ENCODE measurements at regions not wholly inside any gene's neighbourhood (a gene's known extent, or its start where the extent isn't known, plus 50 kb on each side); places are given as distances from the start of the nearest gene placed in this dataset.
A peak's percentile ranks its signal among the peaks of the same experiment; 100 is the strongest.
"Not testable (repeated sequence)": the region's sequence is repeated elsewhere in the genome, so short reads cannot be mapped to it uniquely, and the experiment has no call there.

- 1% methylated on average over 4 of the region's 4 CpGs for WGBS (ENCODE audit: missing lambda C conversion rate)
- Histone ChIP-seq H3K4me1 (no peaks in the 10 kb centered on the region), H3K4me2 (no peak overlapping the region), H3K9me3 (no peaks in the 10 kb centered on the region), H3K27ac (no peak overlapping the region), H3K4me3 (no peak overlapping the region)
- peak; percentile 13 to 49 for DNase-seq (ENCODE audit: low read depth in 1 of 2, low spot score in 1 of 2)
- no peak for FAIRE-seq
- TF ChIP-seq HMGXB4 (CRISPR knock-in tag; IDR thresholded peaks at IDR 0.05; ENCODE audit: borderline replicate concordance) (no peak), BHLHE40 (IDR thresholded peaks at IDR 0.05; ENCODE audit: low read depth, low read length) (peak; percentile 53; the same call in 1 of the 2 replicates), FOSL2 (IDR thresholded peaks at IDR 0.05) (no peak), FOSL2 (CRISPR knock-in tag; IDR thresholded peaks at IDR 0.05) (peak; percentile 74)
- 0 out of 6 replicates have a peak, but pooled peaks of 1 of the 2 experiments have one; percentile 59 for ATAC-seq
- ChIA-PET POLR2A (no interaction called here), CTCF (no interaction called here)
Measured at GRCh38 chr12:83573671-83574070, 887.0 kb downstream of the TMTC2 start.

- ChIA-PET POLR2A (no interaction called here), CTCF (no interaction called here)
- TF ChIP-seq NPAS2 (CRISPR knock-in tag; IDR thresholded peaks at IDR 0.05; ENCODE audit: borderline replicate concordance) (no peak), FOSL2 (IDR thresholded peaks at IDR 0.05) (no peak), FOSL2 (CRISPR knock-in tag; IDR thresholded peaks at IDR 0.05) (no peak), JUN (IDR thresholded peaks at IDR 0.05) (no peak), ZFP36 (IDR thresholded peaks at IDR 0.05; ENCODE audit: borderline replicate concordance, partially characterized antibody) (no peak), CHD4 (IDR thresholded peaks at IDR 0.05; ENCODE audit: borderline replicate concordance) (no peak), MAZ (IDR thresholded peaks at IDR 0.05; ENCODE audit: borderline replicate concordance, low read depth, low read length) (no peak), TFCP2L1 (CRISPR knock-in tag; IDR thresholded peaks at IDR 0.05) (no peak), POLR2AphosphoS2 (conservative IDR thresholded peaks at IDR 0.05; ENCODE audit: low read length) (no peak), HOXB5 (CRISPR knock-in tag; IDR thresholded peaks at IDR 0.05) (no peak), MYC (IDR thresholded peaks at IDR 0.05; ENCODE audit: borderline replicate concordance, low read length) (no peak), HOXA7 (CRISPR knock-in tag; IDR thresholded peaks at IDR 0.05) (no peak), BCL3 (IDR thresholded peaks at IDR 0.05) (no peak), HMGXB4 (CRISPR knock-in tag; IDR thresholded peaks at IDR 0.05; ENCODE audit: borderline replicate concordance) (no peak), RFX5 (IDR thresholded peaks at IDR 0.05) (no peak), HDAC2 (IDR thresholded peaks at IDR 0.05) (no peak)
- TF ChIP-seq, protein P1, sequence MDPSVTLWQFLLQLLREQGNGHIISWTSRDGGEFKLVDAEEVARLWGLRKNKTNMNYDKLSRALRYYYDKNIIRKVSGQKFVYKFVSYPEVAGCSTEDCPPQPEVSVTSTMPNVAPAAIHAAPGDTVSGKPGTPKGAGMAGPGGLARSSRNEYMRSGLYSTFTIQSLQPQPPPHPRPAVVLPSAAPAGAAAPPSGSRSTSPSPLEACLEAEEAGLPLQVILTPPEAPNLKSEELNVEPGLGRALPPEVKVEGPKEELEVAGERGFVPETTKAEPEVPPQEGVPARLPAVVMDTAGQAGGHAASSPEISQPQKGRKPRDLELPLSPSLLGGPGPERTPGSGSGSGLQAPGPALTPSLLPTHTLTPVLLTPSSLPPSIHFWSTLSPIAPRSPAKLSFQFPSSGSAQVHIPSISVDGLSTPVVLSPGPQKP (IDR thresholded peaks at IDR 0.05; ENCODE audit: low read depth, low read length) = no peak
- DNase-seq (ENCODE audit: low read depth in 1 of 2, low spot score in 1 of 2) = no peak
- Histone ChIP-seq H3K9me3 (no peaks in the 10 kb centered on the region), H3K4me2 (no peak overlapping the region), H3K4me3 (no peak overlapping the region), H3K27ac (no peak overlapping the region), H3K4me1 (no peaks in the 10 kb centered on the region)
- 74% methylated on average over 1 of the region's 1 CpG for WGBS (ENCODE audit: missing lambda C conversion rate)
- FAIRE-seq = no peak
- ATAC-seq = no peak
Measured at GRCh38 chr12:83559650-83560049, 872.9 kb downstream of the TMTC2 start.

- H3K4me1 ChIP-seq; ATAC-seq; CTCF ChIA-PET; POLR2A ChIA-PET; H3K9me3 ChIP-seq; FAIRE-seq; DNase-seq (ENCODE audit: low read depth in 1 of 2, low spot score in 1 of 2); H3K27ac ChIP-seq; H3K4me3 ChIP-seq; H3K4me2 ChIP-seq: not testable (repeated sequence)
- WGBS (ENCODE audit: missing lambda C conversion rate) = 0% methylated on average over 3 of the region's 7 CpGs
Measured at GRCh38 chr12:83556040-83556439, 869.3 kb downstream of the TMTC2 start.

All from A549 (cell line).